Astrocyte (in vitro differentiated cells and primary cell): ENCODE measurements at regions not wholly inside any gene's neighbourhood (a gene's known extent, or its start where the extent isn't known, plus 50 kb on each side); places are given as distances from the start of the nearest gene placed in this dataset.

Experiments used
- DNase-seq: peaks from one replicate; pipeline ENCODE4 v3.0.0-alpha.2; 2010; ENCODE audit warnings: low read depth
- FAIRE-seq: peaks from 2 replicates; lab custom pipeline; 2011; peaks lifted over from hg19 to GRCh38; lab: Jason Lieb, UNC
- H2AFZ ChIP-seq: 2 replicates; pipeline ENCODE4 v1.6.0; 2012; ENCODE audit warnings: low read depth, low read length, inconsistent platforms
- H3K27ac ChIP-seq: 2 replicates; pipeline ENCODE4 v1.5.1; 2011; ENCODE audit warnings: low read depth, low read length, inconsistent platforms
- H3K27me3 ChIP-seq: 2 replicates; pipeline ENCODE4 v1.6.0; 2011; ENCODE audit warnings: low read length, inconsistent platforms; ENCODE audit not compliant: insufficient read depth
- H3K36me3 ChIP-seq: 2 replicates; pipeline ENCODE4 v1.5.1; 2011; ENCODE audit warnings: low read length, inconsistent platforms; ENCODE audit not compliant: insufficient read depth
- H3K4me1 ChIP-seq: 2 replicates; pipeline ENCODE4 v1.5.1; 2011; ENCODE audit warnings: low read length, inconsistent platforms; ENCODE audit not compliant: insufficient read depth
- H3K4me2 ChIP-seq: 2 replicates; pipeline ENCODE4 v1.6.0; 2012; ENCODE audit warnings: low read length, inconsistent platforms
- H3K4me3 ChIP-seq: 2 replicates; pipeline ENCODE4 v1.5.1; 2011; ENCODE audit warnings: low read depth, mild to moderate bottlenecking, low read length, inconsistent platforms; ENCODE audit not compliant: insufficient read depth
- H3K79me2 ChIP-seq: 2 replicates; pipeline ENCODE4 v1.6.0; 2012; ENCODE audit warnings: mild to moderate bottlenecking, low read length, inconsistent platforms; ENCODE audit not compliant: insufficient read depth
- H3K9ac ChIP-seq: 2 replicates; pipeline ENCODE4 v1.6.0; 2012; ENCODE audit warnings: mild to moderate bottlenecking, low read length, inconsistent platforms
- H3K9me3 ChIP-seq: 2 replicates; pipeline ENCODE4 v1.5.1; 2012; ENCODE audit warnings: low read depth, mild to moderate bottlenecking, low read length, inconsistent platforms; ENCODE audit not compliant: insufficient read depth
- H4K20me1 ChIP-seq: 2 replicates; pipeline ENCODE4 v1.6.0; 2012; ENCODE audit warnings: low read length, inconsistent platforms; ENCODE audit not compliant: insufficient read depth
- H3K27ac Mint-ChIP-seq: one replicate; pipeline ENCODE4 v1.8.0; 2021; ENCODE audit warnings: mild to moderate bottlenecking, mixed read lengths; ENCODE audit not compliant: unreplicated experiment
- H3K27me3 Mint-ChIP-seq: one replicate; pipeline ENCODE4 v1.8.0; 2021; ENCODE audit warnings: low read depth, mixed read lengths; ENCODE audit not compliant: unreplicated experiment
- H3K36me3 Mint-ChIP-seq: one replicate; pipeline ENCODE4 v1.8.0; 2021; ENCODE audit warnings: low read depth, mixed read lengths; ENCODE audit not compliant: unreplicated experiment
- H3K4me1 Mint-ChIP-seq: one replicate; pipeline ENCODE4 v1.8.0; 2021; ENCODE audit warnings: low read depth, mixed read lengths; ENCODE audit not compliant: unreplicated experiment
- H3K4me3 Mint-ChIP-seq: one replicate; pipeline ENCODE4 v1.8.0; 2021; ENCODE audit warnings: mild to moderate bottlenecking, moderate library complexity, mixed read lengths; ENCODE audit not compliant: unreplicated experiment
- H3K9me3 Mint-ChIP-seq: one replicate; pipeline ENCODE4 v1.8.0; 2021; ENCODE audit warnings: mild to moderate bottlenecking, mixed read lengths; ENCODE audit not compliant: unreplicated experiment
- CTCF ChIP-seq: IDR thresholded peaks from 2 replicates; pipeline ENCODE4 v1.5.1; 2011; ENCODE audit warnings: low read depth, mild to moderate bottlenecking, inconsistent platforms, low read length, moderate library complexity; ENCODE audit not compliant: insufficient read depth
- EZH2 ChIP-seq: IDR thresholded peaks from 2 replicates; pipeline ENCODE4 v1.6.1; 2012; ENCODE audit warnings: mild to moderate bottlenecking, low read length, inconsistent platforms; ENCODE audit not compliant: insufficient read depth

- Histone ChIP-seq H3K9me3 (no peaks in the 10 kb centered on the region), H3K4me3 (no peak overlapping the region), H3K27me3 (peaks cover 3% of the 10 kb centered on the region), H3K79me2 (no peaks in the 10 kb centered on the region), H3K4me1 (no peaks in the 10 kb centered on the region), H2AFZ (no peak overlapping the region), H4K20me1 (no peaks in the 10 kb centered on the region), H3K9ac (no peak overlapping the region), H3K4me2 (no peak overlapping the region), H3K36me3 (no peaks in the 10 kb centered on the region), H3K27ac (no peak overlapping the region)
- FAIRE-seq: no peak
- peak; percentile 7 for DNase-seq
- peaks cover 3% of the 10 kb centered on the region for H3K27me3 Mint-ChIP-seq
- TF ChIP-seq CTCF (no peak), EZH2 (no peak)
- no peak overlapping the region for H3K27ac Mint-ChIP-seq
- peaks cover 2% of the 10 kb centered on the region for H3K4me1 Mint-ChIP-seq
- H3K9me3 Mint-ChIP-seq: no peaks in the 10 kb centered on the region
- H3K36me3 Mint-ChIP-seq: no peaks in the 10 kb centered on the region
- no peak overlapping the region for H3K4me3 Mint-ChIP-seq
These were observed 65.8 kb upstream of the DAPK1 start for GRCh38 chr9:87431837-87432236.

GRCh38 chr9:87433853-87434252 is 63.8 kb upstream of the DAPK1 start:
- Histone ChIP-seq H3K4me3 (no peak overlapping the region), H3K27ac (no peak overlapping the region), H3K79me2 (no peaks in the 10 kb centered on the region), H3K9me3 (no peaks in the 10 kb centered on the region), H3K4me1 (no peaks in the 10 kb centered on the region), H3K27me3 (no peaks in the 10 kb centered on the region), H4K20me1 (no peaks in the 10 kb centered on the region), H2AFZ (no peak overlapping the region), H3K9ac (no peak overlapping the region), H3K4me2 (no peak overlapping the region), H3K36me3 (no peaks in the 10 kb centered on the region)
- no peak overlapping the region for H3K4me3 Mint-ChIP-seq
- no peaks in the 10 kb centered on the region for H3K9me3 Mint-ChIP-seq
- FAIRE-seq (no peak), DNase-seq (no peak)
- H3K27me3 Mint-ChIP-seq: peaks cover 3% of the 10 kb centered on the region
- H3K4me1 Mint-ChIP-seq: peaks cover 5% of the 10 kb centered on the region
- H3K27ac Mint-ChIP-seq: no peak overlapping the region
- no peak for TF ChIP-seq CTCF
- no peak for TF ChIP-seq EZH2
- no peaks in the 10 kb centered on the region for H3K36me3 Mint-ChIP-seq

- H3K4me3 ChIP-seq: no peak overlapping the region
- no peaks in the 10 kb centered on the region for H4K20me1 ChIP-seq
- H3K36me3 ChIP-seq: no peaks in the 10 kb centered on the region
- TF ChIP-seq CTCF (no peak), EZH2 (no peak)
- Mint-ChIP-seq H3K4me3 (no peak overlapping the region), H3K36me3 (no peaks in the 10 kb centered on the region), H3K4me1 (peaks cover 5% of the 10 kb centered on the region), H3K9me3 (no peaks in the 10 kb centered on the region), H3K27me3 (peaks cover 3% of the 10 kb centered on the region), H3K27ac (no peak overlapping the region)
- H3K27ac ChIP-seq: no peak overlapping the region
- no peak overlapping the region for H2AFZ ChIP-seq
- H3K4me1 ChIP-seq: no peaks in the 10 kb centered on the region
- no peaks in the 10 kb centered on the region for H3K9me3 ChIP-seq
- no peak overlapping the region for H3K9ac ChIP-seq
- H3K4me2 ChIP-seq: no peak overlapping the region
- no peaks in the 10 kb centered on the region for H3K27me3 ChIP-seq
- H3K79me2 ChIP-seq: no peaks in the 10 kb centered on the region
- DNase-seq: no peak
- no peak for FAIRE-seq
These were observed 63.3 kb upstream of the DAPK1 start for GRCh38 chr9:87434366-87434765.
